ENCODE measurements at regions not wholly inside any gene's neighbourhood (a gene's known extent, or its start where the extent isn't known, plus 50 kb on each side); places are given as distances from the start of the nearest gene placed in this dataset.

- no peak overlapping the region for H3K4ac ChIP-seq (ENCODE audit: low read depth, low read length)
- no peaks in the 10 kb centered on the region for H4K20me1 ChIP-seq (ENCODE audit: control insufficient read depth, insufficient read depth, insufficient read length)
- no peak overlapping the region for H3T11ph ChIP-seq (ENCODE audit: low read length)
- no peak for TF ChIP-seq CTCF (conservative IDR thresholded peaks at IDR 0.05)
- H2BK5ac ChIP-seq (ENCODE audit: insufficient read length, low read length), result no peak overlapping the region
- H2BK12ac ChIP-seq (ENCODE audit: insufficient read length, low read depth, low read length), result no peak overlapping the region
- no peak overlapping the region for H2BK20ac ChIP-seq (ENCODE audit: low read depth, low read length, poor library complexity, severe bottlenecking)
- Mint-ChIP-seq H3K9me3 (no peaks in the 10 kb centered on the region), H3K27me3 (ENCODE audit: low read depth) (no peaks in the 10 kb centered on the region), H3K4me3 (no peak overlapping the region), H3K36me3 (ENCODE audit: insufficient read depth in 1 of 3, low read depth in 3 of 3) (no peaks in the 10 kb centered on the region), H3K27ac (no peak overlapping the region), H3K4me1 (peaks cover 3 to 11% of the 10 kb centered on the region in 2 experiments; a peak in 3 of 4 replicates)
- no peak overlapping the region for H3K4me2 ChIP-seq (ENCODE audit: insufficient read depth, insufficient read length, low read length)
- H3K23me2 ChIP-seq (ENCODE audit: insufficient read length, low read depth, low read length, poor library complexity, severe bottlenecking), result no peaks in the 10 kb centered on the region
- no peak overlapping the region for H2AFZ ChIP-seq (ENCODE audit: low read length)
- H3K9ac ChIP-seq (ENCODE audit: extremely low read depth, insufficient read length, low read length), result no peak overlapping the region
- no peak overlapping the region for H3K56ac ChIP-seq (ENCODE audit: insufficient read length, low read depth, low read length)
- H3K9me3 ChIP-seq (ENCODE audit: control insufficient read depth, low read depth, low read length), result no peaks in the 10 kb centered on the region
- H3K14ac ChIP-seq (ENCODE audit: insufficient read depth, low read length), result no peak overlapping the region
- H3K79me2 ChIP-seq (ENCODE audit: insufficient read depth, low read length), result no peaks in the 10 kb centered on the region
- no peaks in the 10 kb centered on the region for H3K27me3 ChIP-seq (ENCODE audit: insufficient read depth, low read length)
- H3K79me1 ChIP-seq (ENCODE audit: insufficient read depth, low read depth, low read length, poor library complexity, severe bottlenecking), result no peaks in the 10 kb centered on the region
- WGBS (ENCODE audit: extremely low coverage, insufficient read length, low lambda C conversion rate), result no CpG with 5 or more reads among the region's 2 CpGs
- H4K91ac ChIP-seq (ENCODE audit: insufficient read length, low read depth, low read length), result no peak overlapping the region
- no peak overlapping the region for H3K18ac ChIP-seq (ENCODE audit: insufficient read length, low read depth, low read length)
- H2BK120ac ChIP-seq (ENCODE audit: low read depth, low read length, poor library complexity, severe bottlenecking), result no peak overlapping the region
- H4K8ac ChIP-seq (replicated peaks; ENCODE audit: insufficient read length, low read depth, low read length), result no peak overlapping the region
- no peak overlapping the region for H3K23ac ChIP-seq (ENCODE audit: insufficient read length, low read depth, low read length)
- H3K4me1 ChIP-seq (ENCODE audit: insufficient read depth, low read length), result peaks cover 2% of the 10 kb centered on the region; the same call in 1 of the 2 replicates
- no peak overlapping the region for H2AK5ac ChIP-seq (ENCODE audit: insufficient read length, low read length)
- no peak overlapping the region for H2BK15ac ChIP-seq (ENCODE audit: low read depth, low read length)
- no peak for DNase-seq
- H3K27ac ChIP-seq (ENCODE audit: insufficient read length, low read depth, low read length), result no peak overlapping the region
- H4K5ac ChIP-seq (ENCODE audit: insufficient read length, low read depth, low read length), result no peak overlapping the region
These were observed 78.5 kb upstream of the ANK2 start for GRCh38 chr4:112970903-112971302.

Measured in H9 (cell line).